Erythroblast (primary cell): ENCODE measurements at regions not wholly inside any gene's neighbourhood (a gene's known extent, or its start where the extent isn't known, plus 50 kb on each side); places are given as distances from the start of the nearest gene placed in this dataset.

Experiments used
- GATA1 ChIP-seq: IDR thresholded peaks from 2 replicates; pipeline ENCODE4 v1.6.1; 2011; ENCODE audit warnings: low read depth, mild to moderate bottlenecking, control low read depth, low read length, moderate library complexity
- POLR2A ChIP-seq: IDR thresholded peaks from 2 replicates; pipeline ENCODE4 v1.6.1; 2011; ENCODE audit warnings: mild to moderate bottlenecking, low read length

GRCh38 chr4:79623021-79623870, 215.2 kb upstream of the GK2 start:
- TF ChIP-seq POLR2A (no peak), GATA1 (no peak)
